ENCODE measurements at regions not wholly inside any gene's neighbourhood (a gene's known extent, or its start where the extent isn't known, plus 50 kb on each side); places are given as distances from the start of the nearest gene placed in this dataset.

- TF ChIP-seq CTCF (conservative IDR thresholded peaks at IDR 0.05) (no peak), ZFX (IDR thresholded peaks at IDR 0.05) (no peak)
Observed at GRCh38 chr7:113625494-113626102, 293.2 kb downstream of the PPP1R3A start.

All from C4-2B (cell line).